ENCODE measurements at regions not wholly inside any gene's neighbourhood (a gene's known extent, or its start where the extent isn't known, plus 50 kb on each side); places are given as distances from the start of the nearest gene placed in this dataset.

DNA sequence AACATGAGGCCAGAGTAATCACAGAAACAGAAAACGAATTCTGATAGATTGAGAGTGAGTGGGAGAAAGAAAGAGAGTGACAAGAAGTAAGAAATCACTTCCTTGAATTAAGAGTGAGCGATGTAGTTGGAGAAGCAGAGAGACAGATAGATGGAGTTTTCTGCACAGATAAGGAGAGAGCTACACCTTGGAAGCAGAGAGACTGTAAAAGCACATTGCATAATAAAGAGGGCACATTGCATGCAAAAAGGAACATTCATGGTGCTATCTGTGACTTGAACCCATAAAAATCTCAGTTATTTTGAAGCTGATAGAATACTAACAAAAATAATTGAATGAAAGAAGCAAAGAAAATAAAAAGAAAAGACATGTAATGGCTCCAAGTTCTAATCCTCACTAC, 943.8 kb downstream of the NR2F1-AS1 start:
- TF ChIP-seq CTCF (IDR thresholded peaks at IDR 0.05; ENCODE audit: low read depth, low read length, poor library complexity, severe bottlenecking) (no peak), EZH2phosphoT487 (IDR thresholded peaks at IDR 0.05; ENCODE audit: borderline replicate concordance, low read length) (no peak)
- Histone ChIP-seq H3K79me2 (ENCODE audit: control insufficient read depth, low read length) (no peaks in the 10 kb centered on the region), H3K4me1 (ENCODE audit: control insufficient read depth, low read length) (no peaks in the 10 kb centered on the region), H3K36me3 (ENCODE audit: control insufficient read depth, low read length) (no peaks in the 10 kb centered on the region), H3K27ac (ENCODE audit: low read depth, low read length) (no peak overlapping the region), H3K9me3 (ENCODE audit: control insufficient read depth, insufficient read depth, low read length) (no peaks in the 10 kb centered on the region), H3K9me2 (replicated peaks; ENCODE audit: control insufficient read depth, low read length) (no peaks in the 10 kb centered on the region), H3K4me2 (ENCODE audit: low read length) (no peak overlapping the region), H3F3A (ENCODE audit: control insufficient read depth, insufficient read depth) (no peaks in the 10 kb centered on the region), H3K27me3 (ENCODE audit: control insufficient read depth, low read length) (no peaks in the 10 kb centered on the region), H4K20me1 (ENCODE audit: control insufficient read depth, insufficient read depth, low read depth, low read length) (no peaks in the 10 kb centered on the region), H3K4me3 (ENCODE audit: low read length) (no peak overlapping the region)

DNA sequence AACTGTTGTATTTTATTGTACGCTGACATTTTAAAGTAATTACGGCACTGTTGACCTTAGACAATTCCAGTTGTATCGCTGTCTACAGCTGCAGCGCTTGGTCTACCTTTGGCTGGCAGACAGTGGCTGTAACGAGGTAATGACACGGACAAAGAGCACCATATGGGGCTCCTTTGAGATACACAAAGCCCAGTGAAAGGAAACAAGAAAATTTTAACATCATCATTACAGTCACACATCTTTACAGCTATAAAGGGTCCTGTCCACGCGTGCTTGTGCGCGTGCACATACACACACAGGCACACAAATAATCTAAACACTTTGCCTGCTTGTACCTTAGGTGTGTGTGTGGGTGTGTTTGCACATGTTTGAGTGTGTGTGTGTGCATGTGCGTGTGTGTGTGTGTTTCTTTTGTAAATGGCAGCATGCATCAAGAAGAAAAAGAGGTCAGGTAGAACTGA, 946.0 kb downstream of the NR2F1-AS1 start:
- Histone ChIP-seq H3K4me3 (ENCODE audit: low read length) (no peak overlapping the region), H3K79me2 (ENCODE audit: control insufficient read depth, low read length) (no peaks in the 10 kb centered on the region), H3F3A (ENCODE audit: control insufficient read depth, insufficient read depth) (no peaks in the 10 kb centered on the region), H3K4me2 (ENCODE audit: low read length) (no peak overlapping the region), H3K4me1 (ENCODE audit: control insufficient read depth, low read length) (no peaks in the 10 kb centered on the region), H3K9me3 (ENCODE audit: control insufficient read depth, insufficient read depth, low read length) (no peaks in the 10 kb centered on the region), H3K9me2 (replicated peaks; ENCODE audit: control insufficient read depth, low read length) (no peaks in the 10 kb centered on the region), H3K27ac (ENCODE audit: low read depth, low read length) (no peak overlapping the region), H3K27me3 (ENCODE audit: control insufficient read depth, low read length) (no peaks in the 10 kb centered on the region), H3K36me3 (ENCODE audit: control insufficient read depth, low read length) (no peaks in the 10 kb centered on the region), H4K20me1 (ENCODE audit: control insufficient read depth, insufficient read depth, low read depth, low read length) (no peaks in the 10 kb centered on the region)
- TF ChIP-seq CTCF (IDR thresholded peaks at IDR 0.05; ENCODE audit: low read depth, low read length, poor library complexity, severe bottlenecking), result no peak
- no peak for TF ChIP-seq EZH2phosphoT487 (IDR thresholded peaks at IDR 0.05; ENCODE audit: borderline replicate concordance, low read length)

GRCh38 chr5:92633875-92634487, 947.0 kb downstream of the NR2F1-AS1 start:
- Histone ChIP-seq H3K9me2 (replicated peaks; ENCODE audit: control insufficient read depth, low read length) (no peaks in the 10 kb centered on the region), H3K4me2 (ENCODE audit: low read length) (no peak overlapping the region), H3F3A (ENCODE audit: control insufficient read depth, insufficient read depth) (no peaks in the 10 kb centered on the region), H3K79me2 (ENCODE audit: control insufficient read depth, low read length) (no peaks in the 10 kb centered on the region), H3K27me3 (ENCODE audit: control insufficient read depth, low read length) (no peaks in the 10 kb centered on the region), H3K9me3 (ENCODE audit: control insufficient read depth, insufficient read depth, low read length) (no peaks in the 10 kb centered on the region), H3K27ac (ENCODE audit: low read depth, low read length) (no peak overlapping the region), H3K4me3 (ENCODE audit: low read length) (no peak overlapping the region), H4K20me1 (ENCODE audit: control insufficient read depth, insufficient read depth, low read depth, low read length) (no peaks in the 10 kb centered on the region), H3K36me3 (ENCODE audit: control insufficient read depth, low read length) (no peaks in the 10 kb centered on the region), H3K4me1 (ENCODE audit: control insufficient read depth, low read length) (no peaks in the 10 kb centered on the region)
- TF ChIP-seq EZH2phosphoT487 (IDR thresholded peaks at IDR 0.05; ENCODE audit: borderline replicate concordance, low read length), result no peak
- TF ChIP-seq CTCF (IDR thresholded peaks at IDR 0.05; ENCODE audit: low read depth, low read length, poor library complexity, severe bottlenecking), result no peak

Data from DOHH2 (cell line).